ENCODE measurements at regions not wholly inside any gene's neighbourhood (a gene's known extent, or its start where the extent isn't known, plus 50 kb on each side); places are given as distances from the start of the nearest gene placed in this dataset.

DNA sequence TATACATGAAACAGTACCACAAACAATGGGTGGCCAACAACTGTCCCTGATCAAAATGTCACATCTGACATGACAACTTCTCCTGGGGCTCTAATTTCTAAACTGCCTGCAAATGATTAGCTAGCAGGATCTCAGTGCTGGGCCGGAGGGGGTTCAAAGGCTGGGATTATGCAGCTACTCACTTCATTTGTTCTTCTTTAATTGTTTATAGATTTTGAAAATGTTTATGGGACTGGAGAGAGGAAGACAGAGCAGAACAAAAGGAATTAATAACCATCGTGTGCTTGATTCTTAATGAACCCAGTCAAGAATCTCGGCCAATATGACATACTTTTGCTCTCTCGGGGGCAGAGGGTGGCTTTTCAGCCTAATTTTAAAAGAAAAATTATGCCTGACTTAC lies 313.6 kb downstream of the NSG2 start (continued):
- TF ChIP-seq HDAC2 (IDR thresholded peaks at IDR 0.05; ENCODE audit: borderline replicate concordance in 1 of 2, low read depth in 2 of 2, low read length in 2 of 2): no peak
- no peak for TF ChIP-seq ASH2L (IDR thresholded peaks at IDR 0.05; ENCODE audit: low read length)
- TF ChIP-seq, protein P1, sequence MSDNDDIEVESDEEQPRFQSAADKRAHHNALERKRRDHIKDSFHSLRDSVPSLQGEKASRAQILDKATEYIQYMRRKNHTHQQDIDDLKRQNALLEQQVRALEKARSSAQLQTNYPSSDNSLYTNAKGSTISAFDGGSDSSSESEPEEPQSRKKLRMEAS (IDR thresholded peaks at IDR 0.05): no peak
- no peak for TF ChIP-seq SIRT6 (IDR thresholded peaks at IDR 0.05; ENCODE audit: low read length)
- no peak for TF ChIP-seq EZH2 (IDR thresholded peaks at IDR 0.05; ENCODE audit: low read depth, low read length, severe bottlenecking)
- no peak for TF ChIP-seq SAP30 (IDR thresholded peaks at IDR 0.05; ENCODE audit: insufficient read depth, insufficient replicate concordance, low read length)
